ENCODE measurements at regions not wholly inside any gene's neighbourhood (a gene's known extent, or its start where the extent isn't known, plus 50 kb on each side); places are given as distances from the start of the nearest gene placed in this dataset.

GRCh38 chr5:33272288-33272687 lies 168.5 kb upstream of the TARS1 start:
- TF ChIP-seq, protein P1, sequence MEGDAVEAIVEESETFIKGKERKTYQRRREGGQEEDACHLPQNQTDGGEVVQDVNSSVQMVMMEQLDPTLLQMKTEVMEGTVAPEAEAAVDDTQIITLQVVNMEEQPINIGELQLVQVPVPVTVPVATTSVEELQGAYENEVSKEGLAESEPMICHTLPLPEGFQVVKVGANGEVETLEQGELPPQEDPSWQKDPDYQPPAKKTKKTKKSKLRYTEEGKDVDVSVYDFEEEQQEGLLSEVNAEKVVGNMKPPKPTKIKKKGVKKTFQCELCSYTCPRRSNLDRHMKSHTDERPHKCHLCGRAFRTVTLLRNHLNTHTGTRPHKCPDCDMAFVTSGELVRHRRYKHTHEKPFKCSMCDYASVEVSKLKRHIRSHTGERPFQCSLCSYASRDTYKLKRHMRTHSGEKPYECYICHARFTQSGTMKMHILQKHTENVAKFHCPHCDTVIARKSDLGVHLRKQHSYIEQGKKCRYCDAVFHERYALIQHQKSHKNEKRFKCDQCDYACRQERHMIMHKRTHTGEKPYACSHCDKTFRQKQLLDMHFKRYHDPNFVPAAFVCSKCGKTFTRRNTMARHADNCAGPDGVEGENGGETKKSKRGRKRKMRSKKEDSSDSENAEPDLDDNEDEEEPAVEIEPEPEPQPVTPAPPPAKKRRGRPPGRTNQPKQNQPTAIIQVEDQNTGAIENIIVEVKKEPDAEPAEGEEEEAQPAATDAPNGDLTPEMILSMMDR (conservative IDR thresholded peaks at IDR 0.05): no peak
- TF ChIP-seq ZFX (IDR thresholded peaks at IDR 0.05): no peak
- H3K27ac ChIP-seq: no peak overlapping the region

DNA sequence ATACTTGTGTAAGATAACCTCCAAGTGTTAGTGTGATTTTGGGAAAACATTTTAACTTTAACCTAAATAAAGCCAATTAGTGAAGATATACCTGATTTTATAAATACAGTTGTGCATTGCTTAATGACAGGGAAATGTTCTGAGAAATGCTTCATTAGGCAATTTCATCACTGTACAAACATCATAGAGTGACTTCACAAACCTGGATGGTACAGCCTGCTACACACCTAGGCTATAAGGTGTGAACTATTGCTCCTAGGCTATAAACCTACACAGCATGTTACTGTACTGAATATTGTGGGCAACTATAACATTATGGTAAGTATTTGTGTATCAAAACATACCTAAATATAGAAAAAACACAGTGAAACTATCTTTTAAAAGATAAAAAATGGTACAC lies 166.8 kb upstream of the TARS1 start:
- no peak for TF ChIP-seq ZFX (IDR thresholded peaks at IDR 0.05)
- TF ChIP-seq, protein P1 (conservative IDR thresholded peaks at IDR 0.05): no peak
- H3K27ac ChIP-seq: no peak overlapping the region

DNA sequence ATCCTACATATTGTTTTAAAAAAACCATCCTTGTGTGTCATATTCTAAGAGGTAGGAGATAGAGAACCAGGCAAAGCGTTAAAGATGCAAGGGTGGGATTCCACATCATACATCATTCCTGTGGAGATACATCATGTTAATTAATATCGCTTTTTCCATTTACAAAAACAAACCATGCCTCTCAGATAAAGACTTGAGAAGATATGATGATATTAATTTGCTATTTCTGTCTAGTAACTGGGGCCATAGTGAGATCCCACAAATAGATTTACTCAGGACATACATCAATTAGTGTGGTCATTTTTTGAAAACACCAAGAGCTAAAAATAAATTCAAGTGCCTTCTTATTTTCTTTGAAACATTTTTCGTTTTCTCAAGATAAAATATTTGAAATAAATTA lies 165.4 kb upstream of the TARS1 start:
- TF ChIP-seq, protein P1 (conservative IDR thresholded peaks at IDR 0.05): no peak
- TF ChIP-seq ZFX (IDR thresholded peaks at IDR 0.05): no peak
- no peak overlapping the region for H3K27ac ChIP-seq

DNA sequence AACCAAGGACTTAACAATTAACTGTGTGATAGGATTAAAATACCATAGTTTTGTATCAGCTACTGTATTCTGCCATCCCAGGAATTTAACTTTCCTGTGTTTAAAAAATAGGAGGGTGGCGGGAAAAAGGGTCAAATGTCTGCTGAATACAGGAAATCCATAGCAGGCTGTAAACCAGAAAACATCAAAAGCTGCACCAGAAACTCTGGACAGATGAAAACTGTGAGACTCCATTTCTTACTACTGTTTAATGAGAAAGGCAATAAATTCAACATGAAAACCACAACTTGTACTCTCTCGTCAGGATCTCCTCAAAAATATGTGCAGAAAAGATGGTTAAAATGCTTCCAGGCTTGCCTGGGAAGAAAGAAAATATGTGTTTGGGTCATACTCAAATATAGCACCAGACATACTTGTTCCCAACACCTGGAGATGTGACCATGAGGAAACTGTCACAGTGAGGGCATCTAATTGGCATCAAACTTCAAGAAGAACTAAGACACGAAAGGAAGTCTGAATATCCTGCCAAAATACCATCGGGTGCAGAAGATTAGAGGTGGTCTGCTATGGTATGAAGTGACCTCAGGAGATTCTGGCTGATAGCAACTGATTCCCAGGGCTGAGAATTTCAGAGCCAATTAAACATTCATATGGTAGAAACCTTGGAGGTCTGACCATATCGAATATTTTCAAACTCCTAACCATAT lies 164.7 kb upstream of the TARS1 start:
- TF ChIP-seq, protein P1 (conservative IDR thresholded peaks at IDR 0.05): no peak
- no peak for TF ChIP-seq ZFX (IDR thresholded peaks at IDR 0.05)

GRCh38 chr5:33276628-33276950 lies 164.2 kb upstream of the TARS1 start:
- no peak for TF ChIP-seq ZFX (IDR thresholded peaks at IDR 0.05)
- TF ChIP-seq, protein P1 (conservative IDR thresholded peaks at IDR 0.05): no peak
- H3K27ac ChIP-seq: no peak overlapping the region

More for the DNA sequence above, 164.7 kb upstream of the TARS1 start:
- H3K27ac ChIP-seq: no peak overlapping the region

- TF ChIP-seq, protein P1 (conservative IDR thresholded peaks at IDR 0.05): no peak
- no peak for TF ChIP-seq ZFX (IDR thresholded peaks at IDR 0.05)
- H3K27ac ChIP-seq: no peak overlapping the region
These were observed 163.6 kb upstream of the TARS1 start for GRCh38 chr5:33277061-33277650.

GRCh38 chr5:33281431-33281843 lies 159.3 kb upstream of the TARS1 start:
- H3K27ac ChIP-seq: no peak overlapping the region
- TF ChIP-seq, protein P1 (conservative IDR thresholded peaks at IDR 0.05): no peak
- no peak for TF ChIP-seq ZFX (IDR thresholded peaks at IDR 0.05)
